HG02588 (cell line): ENCODE measurements at regions not wholly inside any gene's neighbourhood (a gene's known extent, or its start where the extent isn't known, plus 50 kb on each side); places are given as distances from the start of the nearest gene placed in this dataset.
A peak's percentile ranks its signal among the peaks of the same experiment; 100 is the strongest.

Source experiments
- ATAC-seq: cut with Tn5 transposase; IDR thresholded peaks from one replicate; pipeline ENCODE4 v1.9.1; 2021; ENCODE audit warnings: mild to moderate bottlenecking, moderate library complexity; ENCODE audit not compliant: unreplicated experiment

- no peak for ATAC-seq
Measured at GRCh38 chr1:207971331-207972219, 60.6 kb upstream of the CD34 start.

GRCh38 chr1:207970329-207971233 lies 59.7 kb upstream of the CD34 start:
- ATAC-seq: no peak

GRCh38 chr1:207969528-207969927 lies 58.6 kb upstream of the CD34 start:
- no peak for ATAC-seq

DNA sequence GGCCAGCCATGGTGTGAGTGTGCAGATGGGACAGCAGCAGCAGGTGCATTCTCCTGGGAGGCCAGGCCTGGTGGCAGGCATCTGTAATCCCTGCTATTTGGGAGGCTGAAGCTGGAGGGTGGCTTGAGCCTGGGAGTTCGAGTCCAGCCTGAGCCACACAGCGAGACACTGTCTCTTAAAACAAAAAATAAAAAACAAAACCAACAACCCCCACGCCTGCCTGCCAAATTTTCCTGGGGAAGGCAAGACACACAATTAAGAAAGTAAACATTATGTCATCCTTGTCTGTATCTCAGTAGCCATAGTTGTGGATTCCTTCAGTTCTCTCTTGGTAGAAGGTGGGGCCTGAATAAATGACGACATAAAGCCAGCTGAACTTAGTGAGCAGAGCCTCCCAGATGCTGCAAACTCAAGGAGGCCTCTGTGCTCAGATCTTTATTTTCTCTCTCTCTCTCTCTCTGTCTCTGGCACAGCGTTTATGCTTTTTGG lies 57.6 kb upstream of the CD34 start:
- ATAC-seq: no peak

GRCh38 chr1:207967703-207968102 lies 56.8 kb upstream of the CD34 start:
- no peak for ATAC-seq

- no peak for ATAC-seq
Measured at GRCh38 chr1:207966521-207966920, 55.6 kb upstream of the CD34 start.

DNA sequence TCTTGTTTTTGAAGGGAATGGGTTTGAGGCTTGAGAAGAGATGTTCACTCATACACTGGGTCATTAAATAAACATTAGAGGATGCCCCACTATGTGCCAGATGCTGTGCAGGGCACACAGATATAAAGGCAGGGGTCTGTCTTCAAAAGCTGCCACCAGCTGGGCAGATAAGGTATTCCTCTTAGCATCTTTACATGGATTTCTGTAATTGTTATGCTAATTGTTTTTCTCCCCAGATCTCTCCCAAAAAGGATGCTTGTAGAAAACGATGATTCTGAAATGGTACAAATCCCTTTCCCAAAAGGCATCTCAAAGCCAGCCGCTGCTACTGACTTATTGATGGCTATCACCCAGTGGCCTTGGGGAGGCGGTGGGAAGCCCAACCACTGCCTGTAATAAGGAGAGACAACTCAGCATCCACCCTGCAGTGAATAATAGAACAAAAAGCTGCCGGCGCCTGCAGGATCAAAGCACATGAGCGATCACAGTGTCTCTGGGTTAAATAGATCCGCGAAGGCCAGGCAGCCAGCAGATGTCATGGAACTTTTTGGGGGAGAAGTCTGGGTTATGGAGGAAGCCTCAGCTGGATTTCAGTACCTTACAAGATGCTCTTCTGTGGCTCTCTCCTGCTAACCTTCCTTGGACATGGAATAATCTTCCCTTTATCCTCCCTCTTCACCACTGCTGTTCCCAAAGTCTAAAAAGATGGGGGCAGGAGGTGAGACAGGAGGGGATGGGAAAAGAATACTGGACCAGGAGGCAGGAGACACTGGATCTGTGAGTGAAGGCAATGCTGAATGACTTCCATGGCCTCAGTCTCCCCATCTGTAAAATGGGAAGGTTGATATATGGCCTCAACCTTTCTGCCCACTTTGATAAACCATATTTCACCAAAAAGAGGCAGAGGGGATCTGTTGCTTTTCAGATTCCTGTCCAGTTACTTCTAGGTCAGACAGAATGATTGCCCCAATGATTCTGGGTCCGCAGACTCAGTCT lies 54.8 kb upstream of the CD34 start:
- ATAC-seq: no peak

GRCh38 chr1:207964195-207964966 lies 53.5 kb upstream of the CD34 start:
- ATAC-seq: no peak

DNA sequence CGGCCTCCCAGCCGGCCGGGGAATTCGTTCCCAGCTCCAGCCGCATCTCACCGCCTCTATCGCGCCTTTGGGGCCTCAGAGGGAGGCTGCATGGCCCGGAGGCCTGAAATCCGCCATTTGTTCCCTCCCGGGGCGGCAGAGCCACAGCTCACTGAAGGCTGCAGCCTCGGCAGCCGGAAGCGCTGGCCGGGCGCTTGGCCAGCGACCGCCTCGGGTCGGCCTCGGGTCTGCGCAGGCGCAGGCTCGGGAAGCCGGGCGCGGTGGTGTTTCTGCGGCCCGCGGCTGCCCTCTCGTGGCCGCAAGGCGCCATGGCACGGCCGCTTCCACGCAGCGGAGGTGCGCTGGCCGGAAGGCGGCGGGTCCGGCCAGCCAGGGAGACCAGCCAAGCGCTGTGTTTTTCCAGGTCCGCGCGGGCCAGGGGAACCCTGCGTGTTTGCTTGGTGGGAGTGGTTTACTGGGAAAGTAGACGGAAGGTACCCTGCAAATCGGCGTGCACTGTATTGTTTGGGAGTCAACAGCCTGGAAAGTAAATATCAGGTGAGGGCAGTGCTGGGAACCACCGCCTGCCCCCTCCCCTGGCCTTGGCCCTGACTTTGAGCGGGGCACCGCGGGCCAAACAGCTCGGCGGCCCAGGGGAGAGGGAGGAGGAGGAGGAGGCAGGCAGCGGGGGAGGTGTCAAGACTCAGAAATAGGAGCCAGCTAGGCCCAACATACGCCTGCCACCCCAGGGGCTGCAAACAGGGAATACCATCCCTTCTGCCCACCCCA lies 52.7 kb upstream of the CD34 start:
- ATAC-seq: peak; percentile 84

DNA sequence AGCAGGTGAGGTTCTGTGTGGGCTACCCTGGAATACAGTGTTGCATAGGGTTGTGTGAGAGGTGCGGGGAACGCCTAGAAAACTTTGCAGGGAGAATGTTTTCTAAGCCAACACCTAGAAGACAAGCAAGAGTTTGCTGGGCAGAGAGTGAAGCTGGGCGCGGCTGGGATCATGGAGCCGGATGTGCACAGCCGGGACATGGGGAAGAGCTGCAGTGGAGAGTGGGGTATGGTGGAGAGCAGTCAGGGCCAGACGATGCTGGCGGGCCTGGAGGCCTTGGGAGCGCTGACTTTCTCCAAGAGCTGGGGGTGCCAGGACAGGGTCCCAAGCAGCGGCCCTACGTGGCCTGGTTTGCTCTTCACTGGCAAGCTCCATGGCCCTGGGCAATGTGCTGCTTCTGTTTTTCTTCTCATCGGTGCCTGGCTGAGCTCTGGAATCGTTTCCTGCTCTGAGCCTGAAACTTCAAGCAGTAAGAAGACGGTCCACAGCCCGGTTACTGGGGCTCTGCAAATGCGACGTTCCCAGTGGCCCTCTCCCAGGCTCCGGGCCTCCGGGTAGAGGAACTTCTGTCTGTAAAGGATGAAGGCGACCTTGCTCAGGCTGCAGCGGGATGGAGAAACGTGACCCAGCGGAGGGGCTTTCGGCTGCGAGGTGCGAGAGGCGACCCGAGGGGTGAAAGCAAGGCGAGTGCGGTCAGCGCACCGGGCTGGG lies 51.9 kb upstream of the CD34 start:
- peak; percentile 27 for ATAC-seq
